ENCODE measurements at regions not wholly inside any gene's neighbourhood (a gene's known extent, or its start where the extent isn't known, plus 50 kb on each side); places are given as distances from the start of the nearest gene placed in this dataset.

GRCh38 chr10:104578671-104579070 lies 62.4 kb upstream of the SORCS3 start:
- Histone ChIP-seq H3K79me2 (ENCODE audit: control insufficient read depth, insufficient read depth, low read length) (no peaks in the 10 kb centered on the region), H3K4me1 (ENCODE audit: control insufficient read depth, insufficient read depth, low read length) (no peaks in the 10 kb centered on the region), H3K36me3 (ENCODE audit: control insufficient read depth in 2 of 2, insufficient read depth in 2 of 2, low read length in 1 of 2) (no peaks in the 10 kb centered on the region), H3K27ac (ENCODE audit: control insufficient read depth, insufficient read depth) (no peak overlapping the region), H4K20me1 (ENCODE audit: control insufficient read depth, insufficient read depth) (no peaks in the 10 kb centered on the region; the same call in 1 of the 2 replicates), H3K9me3 (replicated peaks; ENCODE audit: control insufficient read depth, insufficient read depth, low read length) (no peaks in the 10 kb centered on the region), H2AFZ (ENCODE audit: control insufficient read depth, low read depth, low read length) (no peak overlapping the region), H3K27me3 (replicated peaks in 1 of 2; ENCODE audit: control insufficient read depth in 2 of 2, insufficient read depth in 2 of 2, low read length in 1 of 2) (no peaks in the 10 kb centered on the region), H3K4me3 (no peak overlapping the region), H3K9ac (ENCODE audit: control insufficient read depth, insufficient read depth, low read length) (no peak overlapping the region), H3K4me2 (ENCODE audit: control insufficient read depth, insufficient read depth) (no peak overlapping the region)
- intact Hi-C loops (cut with micrococcal nuclease; ENCODE audit: unreplicated experiment) (no loop called here), in situ Hi-C loops (cut with MboI) (no loop called here)
- ChIA-PET CTCF (interaction anchor here (1.1 to 2.1 kb wide), 2 partner anchors 9 to 36 kb away, joined by 3 to 16 read pairs; no protein-coding TSS in a partner anchor), RAD21 (ENCODE audit: unreplicated experiment) (no interaction called here), SMC1A (ENCODE audit: uncharacterized antibody, unreplicated experiment) (no interaction called here), POLR2A (no interaction called here)
- BruUV-seq (replicated peaks): no TSS peak
- FAIRE-seq (no peak), DNase-seq (ENCODE audit: low read depth, low spot score) (no peak), ATAC-seq (no peak)
- 58% methylated on average over 7 of the region's 7 CpGs for WGBS (ENCODE audit: insufficient coverage, insufficient replicate concordance, low lambda C conversion rate, missing lambda C conversion rate)
- TF ChIP-seq STAT3 (IDR thresholded peaks at IDR 0.05; ENCODE audit: low read depth, low read length) (no peak), IKZF2 (IDR thresholded peaks at IDR 0.05) (no peak), ESRRA (IDR thresholded peaks at IDR 0.05; ENCODE audit: low read length) (no peak), CUX1 (IDR thresholded peaks at IDR 0.05; ENCODE audit: insufficient replicate concordance, low read depth, low read length) (no peak), MXI1 (IDR thresholded peaks at IDR 0.05; ENCODE audit: low read depth, low read length) (no peak), IRF4 (IDR thresholded peaks at IDR 0.05; ENCODE audit: low read depth, low read length) (no peak), EGR1 (IDR thresholded peaks at IDR 0.05; ENCODE audit: borderline replicate concordance in 1 of 2, low read depth in 2 of 2, low read length in 2 of 2) (no peak), SMARCA5 (IDR thresholded peaks at IDR 0.05) (no peak), GABPA (IDR thresholded peaks at IDR 0.05; ENCODE audit: low read depth) (no peak), PML (IDR thresholded peaks at IDR 0.05; ENCODE audit: low read length) (no peak), RFX5 (IDR thresholded peaks at IDR 0.05; ENCODE audit: low read depth, low read length) (no peak), SRF (IDR thresholded peaks at IDR 0.05; ENCODE audit: low read depth in 2 of 2, low read length in 2 of 2) (no peak), SMAD1 (IDR thresholded peaks at IDR 0.05; ENCODE audit: low read depth, partially characterized antibody) (no peak), LARP7 (IDR thresholded peaks at IDR 0.05) (no peak), MEF2B (IDR thresholded peaks at IDR 0.05; ENCODE audit: partially characterized antibody, poor library complexity, severe bottlenecking) (no peak), IRF5 (IDR thresholded peaks at IDR 0.05; ENCODE audit: borderline replicate concordance) (no peak), PKNOX1 (IDR thresholded peaks at IDR 0.05) (no peak), CHD2 (IDR thresholded peaks at IDR 0.05; ENCODE audit: borderline replicate concordance, low read depth, low read length) (no peak), MTA3 (IDR thresholded peaks at IDR 0.05; ENCODE audit: borderline replicate concordance, low read length) (no peak)

Data from GM12878 (cell line).